A204.1 (cell line): ENCODE measurements at regions not wholly inside any gene's neighbourhood (a gene's known extent, or its start where the extent isn't known, plus 50 kb on each side); places are given as distances from the start of the nearest gene placed in this dataset.
"Not testable (repeated sequence)": the region's sequence is repeated elsewhere in the genome, so short reads cannot be mapped to it uniquely, and the experiment has no call there.

Experiments
- FAIRE-seq: peaks from 2 replicates; lab custom pipeline; 2012; peaks lifted over from hg19 to GRCh38; lab: Jason Lieb, UNC

DNA sequence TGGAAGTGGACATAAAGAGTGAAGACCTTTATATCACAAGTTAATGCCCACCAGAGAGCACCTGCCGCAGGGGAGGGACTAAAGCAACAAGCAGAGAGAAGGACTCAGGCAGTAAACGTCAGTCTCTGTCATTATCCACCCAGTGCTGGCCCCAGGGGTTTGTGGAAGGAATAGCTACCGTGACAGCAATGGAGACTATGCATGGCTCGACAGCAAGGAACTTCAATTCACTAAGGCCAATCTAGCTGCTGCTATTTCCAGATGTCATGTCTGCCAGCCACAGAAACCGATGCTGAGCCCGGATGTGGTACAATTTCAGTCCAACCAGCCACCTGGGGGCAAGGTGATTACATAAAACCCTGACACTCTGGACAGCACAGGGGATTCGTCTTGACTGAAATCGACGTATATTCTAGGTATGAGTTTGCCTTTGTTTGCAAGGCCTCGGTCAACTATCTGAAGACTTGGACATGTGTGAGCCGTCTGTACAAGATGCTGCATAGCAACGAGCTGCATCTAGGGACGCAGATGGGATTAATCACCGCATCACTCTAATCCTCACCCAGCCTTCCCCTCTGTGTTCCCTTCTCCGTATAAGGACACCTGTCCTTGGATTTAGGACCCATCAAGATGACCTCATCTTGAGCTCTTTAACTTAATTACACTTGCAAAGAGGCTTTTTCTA, 154.1 kb upstream of the SH3BP4 start:
- no peak for FAIRE-seq

DNA sequence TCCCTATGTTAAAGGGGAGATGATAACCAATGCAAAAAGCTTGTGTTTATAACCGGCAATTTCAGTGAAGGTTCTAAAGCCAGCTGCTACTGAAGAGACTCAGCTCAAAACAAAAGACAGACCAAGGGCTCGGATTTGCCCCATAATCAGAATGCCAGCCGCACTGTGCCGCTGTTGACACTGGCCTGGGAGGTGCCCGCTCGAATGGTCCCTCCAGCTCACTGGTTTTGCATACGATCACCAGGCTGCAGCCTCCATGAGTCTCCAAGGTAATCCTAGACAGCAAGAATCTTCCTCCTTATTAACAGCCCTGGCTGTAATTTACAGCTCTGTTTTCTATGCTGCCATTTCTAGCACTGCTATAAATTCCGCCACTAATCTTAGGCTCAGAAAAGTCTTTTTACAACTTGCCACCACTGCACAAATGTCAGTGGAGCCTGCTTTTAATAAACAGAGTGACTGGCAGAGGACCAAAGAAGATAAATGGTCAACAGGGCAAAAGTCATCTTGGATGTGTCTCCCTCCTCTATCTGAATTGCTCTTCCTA, 155.7 kb upstream of the SH3BP4 start:
- FAIRE-seq, result no peak

DNA sequence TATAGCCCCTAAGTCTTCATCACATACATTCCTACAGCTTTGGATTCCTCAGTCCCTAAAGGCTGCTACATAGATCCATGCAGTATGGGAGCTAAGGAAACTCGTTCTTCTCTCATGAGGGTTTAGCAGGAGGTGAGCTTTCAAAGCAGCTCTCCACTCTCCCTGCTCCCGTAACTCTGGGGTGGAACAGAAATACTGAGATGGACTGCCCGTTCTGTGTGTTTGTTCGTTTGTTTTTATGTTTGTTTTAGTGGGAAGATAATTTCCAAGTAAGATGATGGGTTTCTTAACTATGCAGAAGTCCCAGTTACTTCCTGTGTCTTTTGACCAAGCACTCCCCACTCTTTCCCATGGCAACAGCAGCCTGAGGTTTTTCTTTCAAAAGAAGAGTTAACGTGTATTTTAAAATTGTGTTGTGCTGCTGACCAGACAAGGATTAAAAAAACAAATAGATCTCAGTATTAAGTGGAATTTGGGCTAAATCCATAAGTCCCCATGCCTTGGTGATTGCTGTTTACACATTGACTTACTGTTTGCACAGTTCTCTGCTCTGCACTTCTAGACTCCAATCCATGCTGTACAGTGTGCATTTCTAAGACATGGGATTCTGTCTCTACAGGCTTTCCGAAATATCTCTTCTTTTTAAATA, 156.4 kb upstream of the SH3BP4 start:
- no peak for FAIRE-seq

DNA sequence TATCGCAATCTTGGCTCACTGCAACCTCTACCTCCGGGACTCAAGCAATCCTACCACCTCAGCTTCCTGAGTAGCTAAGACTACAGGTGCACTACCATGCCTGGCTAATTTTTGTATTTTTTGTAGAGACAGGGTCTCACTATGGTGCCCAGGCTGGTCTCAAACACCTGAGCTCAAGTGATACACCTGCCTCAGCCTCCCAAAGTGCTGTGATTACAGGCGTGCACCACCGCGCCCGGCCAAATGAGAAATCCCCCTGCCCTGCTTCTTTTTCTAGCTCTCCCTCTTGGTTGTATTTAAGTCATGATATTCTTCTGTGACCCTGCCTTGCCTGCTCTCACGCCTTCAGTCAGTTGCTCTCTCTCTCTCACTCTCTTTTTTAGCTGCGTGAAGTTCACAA, 157.0 kb upstream of the SH3BP4 start:
- FAIRE-seq, result no peak

DNA sequence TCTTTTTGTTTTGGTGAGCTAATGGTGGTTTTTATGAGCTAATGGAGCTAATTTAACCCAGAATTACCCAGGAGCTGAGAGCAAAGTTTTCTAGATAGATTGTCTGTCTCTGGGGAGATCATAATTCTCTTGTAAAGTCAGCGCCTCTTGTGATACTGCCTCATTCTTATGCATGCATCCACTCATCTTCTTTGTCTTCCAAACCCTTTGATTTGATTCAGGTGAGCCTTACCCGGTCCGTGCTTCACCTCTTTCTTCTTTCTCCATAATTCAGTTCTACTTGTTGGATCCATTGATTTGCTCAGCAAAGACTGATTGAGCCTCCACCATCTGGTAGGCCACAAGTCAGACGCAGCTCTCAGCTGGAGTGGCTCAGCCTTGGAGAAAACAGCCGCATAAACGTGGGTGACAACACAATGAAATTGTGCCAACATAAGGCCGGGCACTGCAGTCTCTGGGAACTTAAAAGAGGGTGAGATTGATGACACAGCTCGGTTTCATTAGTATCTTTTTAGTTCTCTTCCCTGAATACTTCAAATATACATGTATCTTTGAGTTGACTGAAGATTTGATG, 158.5 kb upstream of the SH3BP4 start:
- no peak for FAIRE-seq

DNA sequence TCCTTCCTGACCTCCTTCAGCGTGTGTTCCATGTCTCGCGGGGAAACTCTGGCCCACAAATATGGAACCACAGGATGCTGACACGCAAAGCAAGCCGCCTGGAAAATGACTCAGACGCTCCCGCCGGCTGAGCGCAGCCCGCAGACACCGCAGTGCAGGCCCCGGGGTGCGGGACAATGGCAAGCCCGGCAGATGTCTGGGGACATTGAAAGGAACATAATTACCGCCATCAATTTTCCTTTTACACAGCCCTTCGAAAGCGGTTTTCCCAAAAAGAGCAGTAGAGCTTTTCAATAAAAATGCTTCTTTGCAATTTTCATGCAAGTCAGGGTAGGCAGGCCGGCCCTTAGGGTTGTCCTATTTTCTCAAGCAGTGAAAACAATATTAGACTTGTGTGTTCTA, 159.2 kb upstream of the SH3BP4 start:
- FAIRE-seq, result no peak

DNA sequence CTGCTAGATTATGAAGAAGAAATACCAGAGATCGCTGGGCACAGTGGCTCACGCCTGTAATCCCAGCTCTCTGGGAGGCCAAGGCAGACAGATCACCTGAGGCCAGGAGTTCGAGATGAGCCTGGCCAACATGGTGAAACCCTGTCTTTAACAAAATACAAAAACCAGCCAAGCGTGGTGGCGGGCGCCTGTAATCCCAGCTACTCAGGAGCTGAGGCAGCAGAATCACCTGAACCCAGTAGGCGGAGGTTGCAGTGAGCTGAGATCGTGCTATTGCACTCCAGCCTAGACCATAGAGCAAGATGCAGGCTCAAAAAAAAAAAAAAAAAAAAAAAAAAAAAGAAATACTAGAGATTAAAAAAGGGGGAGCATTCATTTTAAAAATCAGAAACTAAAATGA, 159.7 kb upstream of the SH3BP4 start:
- FAIRE-seq, result not testable (repeated sequence)

DNA sequence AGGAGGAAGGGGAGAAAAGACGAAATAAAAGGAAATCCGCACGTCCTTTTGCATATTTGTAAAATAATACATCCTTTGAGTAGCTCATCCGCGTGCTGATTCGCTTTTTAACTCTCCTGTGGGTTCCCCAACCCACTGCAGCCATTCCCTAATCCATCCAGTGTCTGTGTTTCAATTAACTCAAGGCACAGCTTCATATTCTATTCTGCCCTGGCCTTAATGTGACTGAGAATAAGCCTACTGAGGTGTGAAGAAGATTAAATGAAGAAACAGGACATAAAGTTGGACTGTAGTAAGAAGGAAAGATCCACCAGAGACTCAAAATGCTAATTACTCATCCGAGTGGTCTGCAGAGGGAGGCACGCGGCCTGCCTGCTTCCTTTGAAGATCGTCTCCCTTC, 161.4 kb upstream of the SH3BP4 start:
- no peak for FAIRE-seq

DNA sequence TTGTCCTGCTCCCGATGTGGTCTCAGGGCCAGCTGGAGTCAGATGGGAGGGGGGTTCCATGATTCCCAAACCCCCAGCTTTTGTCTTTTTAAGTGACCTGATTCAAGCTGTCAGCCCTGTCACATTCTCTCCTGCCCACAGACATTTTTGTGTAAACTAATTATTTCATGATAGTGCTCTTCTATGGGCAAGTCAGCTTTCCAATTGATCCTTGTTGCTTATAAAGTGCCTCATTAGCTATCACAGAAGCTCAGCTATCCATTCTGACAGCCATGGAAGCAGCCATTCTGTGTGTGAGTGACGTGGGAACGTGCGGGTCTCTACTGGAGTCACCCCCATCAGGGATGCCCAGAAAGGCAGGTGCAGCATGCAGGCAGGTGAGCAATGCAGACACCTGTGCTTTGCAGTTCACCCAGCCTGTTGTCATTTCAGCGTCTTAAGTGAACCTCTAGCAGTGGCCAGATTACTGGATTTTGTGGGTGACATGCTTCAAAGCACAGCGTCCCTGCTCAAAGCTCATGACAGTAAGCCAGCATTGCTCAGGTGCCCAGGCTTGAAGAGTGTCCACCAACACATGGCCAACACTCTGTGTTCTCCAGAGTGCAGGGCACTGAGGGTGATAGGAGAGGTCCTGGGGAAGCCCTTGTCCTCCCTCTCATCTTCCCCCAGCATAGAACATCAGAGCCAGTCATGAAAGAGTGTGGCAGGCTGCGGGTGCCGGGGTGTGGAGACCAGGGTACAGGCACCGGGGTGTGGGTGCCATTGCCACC, 162.1 kb upstream of the SH3BP4 start:
- FAIRE-seq, result no peak

DNA sequence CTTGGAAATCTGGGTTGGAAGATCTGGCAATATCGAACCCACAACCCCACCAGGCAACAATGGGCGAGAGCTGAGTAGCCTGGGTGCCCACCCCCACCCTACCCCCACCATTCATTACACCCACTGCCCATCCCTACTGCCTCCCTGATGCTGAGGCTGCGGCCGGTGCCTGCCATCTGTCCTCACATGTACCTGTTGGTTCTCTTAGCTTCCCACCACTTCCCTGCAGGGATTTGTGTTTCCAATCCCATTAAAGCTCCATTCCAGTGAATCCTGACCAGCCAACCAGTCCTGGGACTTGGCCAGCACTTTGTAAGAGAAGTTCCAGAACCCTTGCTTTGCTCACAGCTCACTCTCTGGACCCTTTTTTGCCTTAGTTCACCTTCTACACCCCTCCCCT, 163.0 kb upstream of the SH3BP4 start:
- no peak for FAIRE-seq

DNA sequence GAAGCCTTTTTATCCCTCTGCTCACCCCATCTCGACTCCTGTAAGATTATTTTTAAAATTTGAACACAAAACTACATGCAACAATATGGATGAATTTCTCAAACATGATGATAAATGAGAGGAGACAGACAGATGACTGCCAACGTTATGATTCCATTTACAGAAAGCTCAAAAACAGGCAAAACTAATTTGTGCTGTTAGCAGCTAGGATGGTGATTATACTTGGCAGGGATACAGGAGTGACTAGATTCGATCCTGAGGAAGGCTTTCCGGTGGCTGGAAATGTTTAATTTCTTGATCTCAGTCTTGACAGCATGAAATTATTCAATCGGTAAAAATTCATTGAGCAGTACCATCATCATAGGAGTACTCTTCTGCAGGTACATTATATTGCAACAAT, 163.4 kb upstream of the SH3BP4 start:
- FAIRE-seq, result no peak

DNA sequence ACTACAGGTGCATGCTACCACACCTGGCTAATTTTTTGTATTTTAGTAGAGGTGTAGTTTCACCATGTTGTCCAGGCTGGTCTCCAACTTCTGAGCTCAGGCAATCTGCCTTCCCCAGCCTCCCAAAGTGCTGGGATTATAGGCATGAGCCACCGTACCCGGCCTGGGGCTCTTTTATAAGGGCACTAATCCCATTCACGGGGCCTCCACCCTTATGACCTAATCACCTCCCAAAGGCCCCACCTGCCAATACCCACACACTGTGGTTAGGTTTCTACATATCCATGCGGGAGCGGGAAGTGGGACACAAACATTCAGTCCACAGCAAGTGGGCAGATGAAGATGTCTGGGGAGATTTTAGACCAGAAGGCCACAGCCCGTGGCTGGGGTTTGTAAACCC, 164.7 kb upstream of the SH3BP4 start:
- FAIRE-seq, result no peak

DNA sequence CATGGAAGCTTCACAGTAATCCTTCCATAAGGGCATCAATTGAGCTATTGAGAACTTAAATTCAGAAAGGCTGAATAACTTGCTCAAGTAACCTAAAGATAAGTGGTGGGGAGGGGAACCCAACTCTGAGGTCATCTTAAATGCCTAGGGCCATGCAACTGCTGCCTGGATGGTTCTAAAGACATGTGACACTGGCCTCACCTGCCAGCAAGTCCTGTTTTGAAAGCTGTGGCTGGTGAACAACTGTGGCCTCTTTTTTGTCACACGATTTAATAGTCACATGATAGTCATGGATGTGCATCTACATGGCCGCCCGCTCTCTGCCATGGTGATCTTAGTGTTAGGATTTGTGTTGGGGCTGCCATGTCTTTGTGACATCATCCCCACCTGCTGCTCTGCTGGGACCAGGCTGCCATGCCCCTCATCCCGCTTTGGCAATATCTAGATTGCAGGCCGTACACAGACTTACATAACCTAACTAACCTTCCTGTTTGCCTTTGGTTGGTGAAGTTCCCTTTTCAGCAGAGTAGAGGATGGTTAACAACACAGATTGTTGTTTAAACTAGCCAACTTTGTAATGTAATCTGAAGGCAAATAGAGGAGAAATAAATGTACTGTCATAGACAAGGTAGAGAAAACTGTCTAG, 177.9 kb upstream of the SH3BP4 start:
- no peak for FAIRE-seq

DNA sequence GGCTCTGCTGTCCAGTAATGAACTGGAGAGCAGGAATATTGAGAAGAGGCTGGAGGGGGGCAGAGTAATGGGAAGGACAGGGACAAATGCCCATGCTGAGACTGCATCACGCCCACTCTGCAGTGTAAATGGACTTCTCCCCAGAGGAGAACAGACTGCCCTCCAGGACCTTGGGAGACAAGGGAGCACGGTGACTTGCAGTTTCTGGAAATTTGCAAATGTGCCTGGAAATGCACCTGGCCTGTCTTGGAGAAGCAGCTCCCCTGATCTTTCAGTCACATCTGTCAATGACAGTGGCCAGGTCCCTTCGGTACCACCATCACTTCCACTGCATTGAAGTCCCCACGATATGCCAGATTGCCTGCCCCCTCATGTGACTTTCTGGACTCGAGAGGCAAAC, 178.7 kb upstream of the SH3BP4 start:
- FAIRE-seq, result no peak

DNA sequence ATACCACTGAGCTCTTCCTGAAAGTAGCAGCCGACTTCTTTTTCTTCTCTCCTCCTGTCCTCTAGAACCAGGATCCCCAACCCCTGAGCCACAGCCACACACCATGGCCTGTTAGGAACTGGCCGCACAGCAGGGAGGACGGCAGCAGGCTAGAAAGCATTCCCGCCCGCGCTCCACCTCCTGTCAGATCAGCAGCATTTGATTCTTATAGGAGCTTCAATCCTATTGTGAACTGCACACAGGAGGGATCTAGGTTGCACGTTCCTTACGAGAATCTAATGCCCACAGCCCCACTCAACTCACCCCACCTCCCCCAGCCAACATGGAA, 179.1 kb upstream of the SH3BP4 start:
- FAIRE-seq, result no peak

DNA sequence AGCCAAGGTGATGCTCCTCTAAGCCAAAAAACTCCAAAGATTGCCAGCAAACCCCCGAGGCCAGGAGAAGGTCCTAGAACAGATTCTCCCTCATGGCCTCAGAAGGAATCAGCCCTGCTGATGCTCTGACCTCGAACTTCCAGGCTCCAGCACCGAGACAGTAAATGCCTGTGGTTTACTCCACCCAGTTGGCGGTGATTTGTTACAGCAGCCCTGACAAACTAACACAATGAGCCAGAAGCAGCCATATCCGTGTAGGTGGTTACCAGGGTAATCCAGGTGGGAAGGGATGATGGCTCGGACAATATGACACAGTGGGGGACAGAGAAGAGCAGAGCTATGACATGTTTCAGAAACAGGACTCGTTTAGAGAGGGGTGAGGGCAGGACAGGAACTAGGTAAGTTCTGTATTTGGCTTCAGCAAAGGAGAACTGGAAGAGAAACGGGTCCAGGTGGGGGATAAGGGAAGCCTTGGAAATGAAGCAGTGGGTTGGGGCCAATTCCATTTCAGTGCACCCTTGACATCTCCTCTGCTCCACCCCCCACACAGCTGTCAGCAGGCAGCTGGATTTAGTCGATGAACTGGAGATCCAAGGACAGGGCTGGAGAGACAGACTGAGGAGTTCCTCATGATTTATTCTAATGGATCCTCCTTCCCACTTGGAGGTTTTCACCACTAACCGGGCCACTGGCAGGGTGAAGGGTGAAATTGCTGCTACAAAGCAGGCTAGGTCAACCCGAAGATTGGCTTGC, 179.7 kb upstream of the SH3BP4 start:
- FAIRE-seq, result no peak

DNA sequence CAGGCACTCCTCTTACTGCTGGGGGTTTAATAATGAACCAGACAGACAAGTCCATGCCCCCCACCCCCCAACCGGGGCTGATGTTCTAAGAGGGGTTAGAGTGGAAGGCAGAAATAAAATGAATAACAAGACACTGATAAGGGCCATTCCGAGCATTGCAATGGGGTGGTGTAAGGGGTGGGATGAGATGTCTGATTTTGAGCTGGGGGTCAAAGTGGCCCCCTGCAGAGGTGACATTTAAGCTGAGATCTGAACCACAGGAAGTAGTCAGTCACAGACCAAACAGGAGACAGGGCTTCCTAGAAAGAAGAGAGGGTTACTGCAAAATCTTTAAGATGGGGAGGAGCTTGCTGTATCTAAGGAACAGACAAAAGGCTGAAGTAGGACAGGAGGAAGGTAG, 180.6 kb upstream of the SH3BP4 start:
- FAIRE-seq, result no peak

DNA sequence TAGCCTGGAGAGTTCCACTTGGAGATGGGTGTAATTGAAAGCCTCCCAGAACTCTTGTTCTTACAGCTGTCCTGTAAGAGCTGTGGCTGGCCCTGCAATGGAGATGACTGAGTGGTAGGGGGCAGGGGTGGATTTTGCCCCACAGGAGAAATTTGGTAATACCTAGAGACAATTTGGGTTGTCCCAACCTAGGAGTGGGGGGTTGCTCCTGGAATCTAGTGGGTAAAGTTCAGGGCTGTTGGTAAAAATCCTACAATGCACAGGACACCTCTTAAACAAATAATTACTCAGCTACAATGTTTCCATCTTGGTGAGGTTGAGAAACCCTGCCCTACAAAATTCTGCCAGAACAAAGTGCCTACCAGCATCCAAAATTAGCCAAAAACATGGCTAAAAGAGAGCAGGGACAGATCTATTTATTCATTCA, 181.1 kb upstream of the SH3BP4 start:
- no peak for FAIRE-seq

DNA sequence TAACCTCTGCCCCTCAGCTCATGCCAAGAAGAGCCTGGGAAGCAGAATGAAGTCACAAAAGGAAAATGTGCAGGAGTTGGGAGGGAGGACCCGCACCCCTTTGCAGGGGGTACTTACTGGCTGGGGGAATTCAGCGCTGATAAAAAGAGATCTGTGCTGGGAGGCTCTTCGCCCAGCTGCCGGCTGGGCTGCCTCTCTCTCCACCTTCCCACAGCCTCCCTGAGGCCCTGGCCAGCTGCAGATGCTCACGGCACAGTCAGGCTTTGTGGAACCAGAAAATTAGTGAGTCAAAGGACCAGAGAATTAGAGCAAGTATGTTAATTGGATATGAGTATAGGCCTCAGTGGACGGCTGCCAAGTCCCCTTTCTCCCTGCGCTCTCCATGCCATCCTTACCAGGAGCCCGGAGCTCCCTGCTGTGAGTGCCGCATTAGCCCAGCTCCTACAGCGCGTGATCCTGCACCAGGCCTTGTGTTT, 181.7 kb upstream of the SH3BP4 start:
- FAIRE-seq, result no peak

DNA sequence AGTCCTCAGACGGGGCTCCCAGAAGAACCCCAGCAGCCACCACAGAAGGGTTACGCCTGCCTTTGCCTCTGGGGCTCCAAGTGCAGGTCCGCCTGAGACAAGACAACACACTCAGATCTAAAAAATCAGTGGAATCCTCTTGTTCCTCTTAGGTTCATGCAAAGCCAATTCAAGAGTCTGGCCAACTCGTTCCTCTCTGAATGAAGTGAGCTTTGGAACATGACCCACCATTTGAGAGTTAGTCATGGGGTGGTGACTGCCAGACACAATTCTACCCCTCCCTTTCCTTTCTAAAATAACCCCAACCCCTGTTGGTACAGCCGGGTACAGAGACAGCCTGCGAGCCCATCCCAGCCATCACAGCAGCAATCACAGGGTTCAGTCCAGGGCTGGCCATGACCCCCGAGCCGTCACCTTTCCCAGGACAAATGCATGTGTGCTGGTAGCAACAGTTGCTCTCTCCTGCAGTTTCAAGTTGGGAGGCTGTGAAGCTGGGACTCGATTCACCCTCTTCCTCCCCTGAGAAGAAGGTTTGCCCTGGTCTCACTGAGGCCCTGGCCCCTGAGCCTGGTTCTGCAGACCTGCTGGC, 183.1 kb upstream of the SH3BP4 start:
- FAIRE-seq, result no peak

DNA sequence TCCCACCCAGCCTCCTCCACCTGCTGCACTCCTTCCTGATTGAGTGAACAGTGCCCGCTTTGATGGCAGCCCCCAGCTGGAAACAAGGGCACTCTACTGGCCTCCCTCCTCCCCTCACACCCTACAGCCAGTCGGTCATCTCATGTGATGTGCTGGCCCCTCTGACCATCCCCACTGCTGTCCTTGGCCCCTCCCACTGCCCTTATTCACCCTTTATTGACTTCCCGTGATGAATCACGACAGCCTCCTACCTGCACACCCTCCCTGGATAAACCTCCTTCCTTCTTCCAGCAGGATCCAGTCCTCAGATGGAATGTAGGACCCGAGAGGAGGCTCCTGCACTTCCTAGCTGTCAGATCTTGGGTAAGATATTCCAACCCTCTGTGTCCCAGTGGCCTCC, 186.5 kb upstream of the SH3BP4 start:
- no peak for FAIRE-seq
